GM12878 (cell line): ENCODE measurements at regions not wholly inside any gene's neighbourhood (a gene's known extent, or its start where the extent isn't known, plus 50 kb on each side); places are given as distances from the start of the nearest gene placed in this dataset.

Experiments used
- ATAC-seq: fragments of 200-7000 bp; cut with Tn5 transposase; 3 replicates; pipeline ENCODE4 v1.9.1; 2020; ENCODE audit warnings: mild to moderate bottlenecking, moderate library complexity
- BruUV-seq: library from RNA; stranded (reverse); fragments of 400-500 nt; replicated peaks from 2 replicates; lab custom pipeline; 2021; lab: Mats Ljungman, UMichigan
- CTCF ChIA-PET: fragments of 300-600 bp; sonication (Branson Sonifier 250); formaldehyde crosslinking; extraction: SDS; loops from one replicate; lab custom pipeline; 2021; ENCODE audit warnings: inconsistent platforms; lab: Yijun Ruan, JAX
- POLR2A ChIA-PET: fragments of 350-600 bp; formaldehyde crosslinking; extraction: SDS; loops from one replicate; lab custom pipeline; 2021; ENCODE audit warnings: inconsistent platforms; lab: Charles Lee
- RAD21 ChIA-PET: fragments of 300-600 bp; sonication (Branson Sonifier 250); formaldehyde crosslinking; loops from one replicate; lab custom pipeline; 2023; ENCODE audit warnings: antibody characterized with exemption; ENCODE audit not compliant: unreplicated experiment; lab: Charles Lee
- SMC1A ChIA-PET: fragments of 300-600 bp; sonication (Branson Sonifier 250); formaldehyde crosslinking; loops from one replicate; lab custom pipeline; 2023; ENCODE audit not compliant: unreplicated experiment, uncharacterized antibody; lab: Charles Lee
- DNase-seq: peaks from one replicate; pipeline ENCODE4 v3.0.0-alpha.2; 2011; ENCODE audit warnings: low read depth, low spot score
- FAIRE-seq: peaks from 3 replicates; lab custom pipeline; 2011; peaks lifted over from hg19 to GRCh38; lab: Jason Lieb, UNC
- H2AFZ ChIP-seq: 2 replicates; pipeline ENCODE4 v1.6.0; 2011; ENCODE audit warnings: low read depth, low read length, control low read depth; ENCODE audit not compliant: control insufficient read depth
- H3K27ac ChIP-seq: 2 replicates; pipeline ENCODE4 v1.5.1; 2011; ENCODE audit warnings: control low read depth; ENCODE audit not compliant: control insufficient read depth, insufficient read depth
- H3K27me3 ChIP-seq, 2 experiments: replicated peaks in 1 of 2; 2 replicates each; pipeline versions ENCODE4 v1.6.0 to v1.6.1; 2011; ENCODE audit warnings: low read length in 1 of 2; ENCODE audit not compliant: control insufficient read depth in 2 of 2, insufficient read depth in 2 of 2
- H3K36me3 ChIP-seq, 2 experiments: 2 replicates each; pipeline ENCODE4 v1.5.1; 2011; ENCODE audit warnings: low read length in 1 of 2; ENCODE audit not compliant: control insufficient read depth in 2 of 2, insufficient read depth in 2 of 2
- H3K4me1 ChIP-seq: 2 replicates; pipeline ENCODE4 v1.6.1; 2011; ENCODE audit warnings: mild to moderate bottlenecking, low read length, moderate library complexity, mixed read lengths; ENCODE audit not compliant: control insufficient read depth, insufficient read depth
- H3K4me2 ChIP-seq: 2 replicates; pipeline ENCODE4 v1.6.0; 2011; ENCODE audit warnings: control low read depth; ENCODE audit not compliant: control insufficient read depth, insufficient read depth
- H3K4me3 ChIP-seq: fragments of 200-600 bp; sonication (generic); 2 replicates; pipeline ENCODE4 v1.5.1; 2016
- H3K79me2 ChIP-seq: 2 replicates; pipeline ENCODE4 v1.6.0; 2011; ENCODE audit warnings: low read length; ENCODE audit not compliant: control insufficient read depth, insufficient read depth
- H3K9ac ChIP-seq: 2 replicates; pipeline ENCODE4 v1.8.0; 2011; ENCODE audit warnings: low read length, control low read depth, mixed read lengths; ENCODE audit not compliant: control insufficient read depth, insufficient read depth
- H3K9me3 ChIP-seq: replicated peaks from 3 replicates; pipeline ENCODE4 v1.5.1; 2011; ENCODE audit warnings: mild to moderate bottlenecking, low read length; ENCODE audit not compliant: control insufficient read depth, insufficient read depth
- H4K20me1 ChIP-seq: 2 replicates; pipeline ENCODE4 v1.6.0; 2011; ENCODE audit not compliant: control insufficient read depth, insufficient read depth
- ATF7 ChIP-seq: fragments of 450-650 bp; IDR thresholded peaks from 2 replicates; pipeline ENCODE4 v1.6.1; 2016; ENCODE audit warnings: low read depth, mild to moderate bottlenecking
- JUNB ChIP-seq: IDR thresholded peaks from 2 replicates; pipeline ENCODE4 v1.6.1; 2016; ENCODE audit warnings: antibody characterized with exemption, mild to moderate bottlenecking
- MXI1 ChIP-seq: fragments of 150-350 bp; IDR thresholded peaks from 2 replicates; pipeline ENCODE4 v1.6.1; 2011; ENCODE audit warnings: low read depth, mild to moderate bottlenecking, inconsistent platforms, low read length, improper control_type of control experiment
- SMC3 ChIP-seq: IDR thresholded peaks from 2 replicates; pipeline ENCODE4 v1.6.1; 2011; ENCODE audit warnings: low read length, improper control_type of control experiment, borderline replicate concordance
- ZNF207 ChIP-seq: fragments of 450-650 bp; IDR thresholded peaks from 2 replicates; pipeline ENCODE4 v1.6.1; 2014; ENCODE audit warnings: antibody characterized with exemption, mild to moderate bottlenecking, borderline replicate concordance
- ZNF24 ChIP-seq: fragments of 450-650 bp; IDR thresholded peaks from 2 replicates; pipeline ENCODE4 v1.6.1; 2017; ENCODE audit warnings: antibody characterized with exemption, mild to moderate bottlenecking
- WGBS: methylation state at CpG from one replicate; pipeline ENCODE4 v1.1.6; 2016; ENCODE audit warnings: low lambda C conversion rate; ENCODE audit not compliant: insufficient replicate concordance, insufficient coverage; ENCODE audit errors: missing lambda C conversion rate; 5-methylcytosine and 5-hydroxymethylcytosine counted together
- in situ Hi-C: fragments of 300-500 bp; cut with MboI; formaldehyde crosslinking; loops from 9 replicates; pipeline ENCODE4 v1.14.3; 2018; ENCODE audit warnings: mixed read lengths
- intact Hi-C: fragments of 100-400 bp; cut with micrococcal nuclease; formaldehyde crosslinking; loops from one replicate; pipeline ENCODE4 v1.14.2; 2022; ENCODE audit not compliant: unreplicated experiment
- TF ChIP-seq, protein P1 (sequence below): fragments of 450-650 bp; IDR thresholded peaks from 2 replicates; pipeline ENCODE4 v1.6.1; 2018; ENCODE audit warnings: borderline replicate concordance, mild to moderate bottlenecking; ENCODE audit not compliant: partially characterized antibody

DNA sequence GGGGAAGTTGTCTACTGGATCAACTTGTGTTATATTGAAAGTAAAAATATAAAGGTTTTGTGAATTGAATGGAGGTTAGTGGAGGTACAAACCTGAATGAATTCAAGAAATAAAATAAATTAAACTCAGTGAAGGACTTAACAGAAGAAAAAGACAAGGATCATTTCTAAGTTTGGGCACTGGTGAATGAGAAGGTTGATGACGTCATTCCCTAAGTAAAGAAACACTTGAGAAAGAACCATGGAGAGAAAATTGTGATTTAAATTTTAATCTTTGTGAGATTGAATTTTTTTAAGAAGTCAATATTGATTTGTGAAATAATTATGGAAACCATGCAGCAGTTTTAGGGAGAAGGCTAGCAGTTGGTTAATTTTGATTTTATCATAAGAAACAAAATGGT is 900.3 kb upstream of the TYRP1 start:
- DNase-seq: no peak
- ChIA-PET CTCF (no interaction called here), POLR2A (no interaction called here), RAD21 (no interaction called here), SMC1A (no interaction called here)
- 31% methylated on average over 1 of the region's 1 CpG for WGBS
- no peaks in the 10 kb centered on the region for H3K79me2 ChIP-seq
- no TSS peak for BruUV-seq
- H3K9ac ChIP-seq: no peak overlapping the region
- no peak for FAIRE-seq
- H3K4me1 ChIP-seq: no peaks in the 10 kb centered on the region
- H3K9me3 ChIP-seq: no peaks in the 10 kb centered on the region
- no peak for TF ChIP-seq JUNB
- TF ChIP-seq ATF7: peak; percentile 50; the same call in 1 of the 2 replicates
- intact Hi-C loops (no loop called here), in situ Hi-C loops (no loop called here)
- no peaks in the 10 kb centered on the region for H3K27me3 ChIP-seq
- H3K4me2 ChIP-seq: no peak overlapping the region
- H2AFZ ChIP-seq: no peak overlapping the region
- H3K36me3 ChIP-seq: no peaks in the 10 kb centered on the region
- ATAC-seq: no peak
- no peak overlapping the region for H3K4me3 ChIP-seq
- H4K20me1 ChIP-seq: no peaks in the 10 kb centered on the region
- no peak overlapping the region for H3K27ac ChIP-seq

DNA sequence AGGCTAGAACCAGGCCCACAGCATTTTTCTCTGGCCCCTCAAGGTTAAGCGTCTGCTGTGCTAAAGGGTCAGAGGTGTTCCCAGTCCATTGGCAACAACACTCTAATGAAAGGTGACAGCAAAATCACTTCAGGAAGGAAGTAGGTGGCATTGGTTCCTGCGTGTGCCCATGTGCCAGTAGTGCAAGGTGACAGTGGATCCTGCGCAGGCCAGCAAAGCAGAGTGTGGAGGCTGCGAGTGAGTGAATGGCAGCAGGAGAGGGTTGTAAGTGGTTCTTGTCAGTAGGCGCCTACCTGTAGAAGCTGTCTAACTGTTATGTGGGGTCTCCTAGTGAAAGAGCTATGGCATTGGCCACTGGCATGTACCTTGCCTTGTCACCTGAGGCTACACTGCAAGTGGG is 898.2 kb upstream of the TYRP1 start:
- no peaks in the 10 kb centered on the region for H3K4me1 ChIP-seq
- no TSS peak for BruUV-seq
- H3K9ac ChIP-seq: no peak overlapping the region
- RAD21 ChIA-PET: no interaction called here
- no peaks in the 10 kb centered on the region for H4K20me1 ChIP-seq
- no peaks in the 10 kb centered on the region for H3K36me3 ChIP-seq
- in situ Hi-C loops: no loop called here
- H3K27me3 ChIP-seq: no peaks in the 10 kb centered on the region
- no peaks in the 10 kb centered on the region for H3K79me2 ChIP-seq
- POLR2A ChIA-PET: no interaction called here
- H3K4me3 ChIP-seq: no peak overlapping the region
- ATAC-seq (no peak), FAIRE-seq (no peak), DNase-seq (no peak)
- SMC1A ChIA-PET: no interaction called here
- intact Hi-C loops: no loop called here
- CTCF ChIA-PET: no interaction called here
- no peak overlapping the region for H2AFZ ChIP-seq
- no peak overlapping the region for H3K4me2 ChIP-seq
- no peak for TF ChIP-seq MXI1
- no peak for TF ChIP-seq ZNF207
- TF ChIP-seq, protein P1, sequence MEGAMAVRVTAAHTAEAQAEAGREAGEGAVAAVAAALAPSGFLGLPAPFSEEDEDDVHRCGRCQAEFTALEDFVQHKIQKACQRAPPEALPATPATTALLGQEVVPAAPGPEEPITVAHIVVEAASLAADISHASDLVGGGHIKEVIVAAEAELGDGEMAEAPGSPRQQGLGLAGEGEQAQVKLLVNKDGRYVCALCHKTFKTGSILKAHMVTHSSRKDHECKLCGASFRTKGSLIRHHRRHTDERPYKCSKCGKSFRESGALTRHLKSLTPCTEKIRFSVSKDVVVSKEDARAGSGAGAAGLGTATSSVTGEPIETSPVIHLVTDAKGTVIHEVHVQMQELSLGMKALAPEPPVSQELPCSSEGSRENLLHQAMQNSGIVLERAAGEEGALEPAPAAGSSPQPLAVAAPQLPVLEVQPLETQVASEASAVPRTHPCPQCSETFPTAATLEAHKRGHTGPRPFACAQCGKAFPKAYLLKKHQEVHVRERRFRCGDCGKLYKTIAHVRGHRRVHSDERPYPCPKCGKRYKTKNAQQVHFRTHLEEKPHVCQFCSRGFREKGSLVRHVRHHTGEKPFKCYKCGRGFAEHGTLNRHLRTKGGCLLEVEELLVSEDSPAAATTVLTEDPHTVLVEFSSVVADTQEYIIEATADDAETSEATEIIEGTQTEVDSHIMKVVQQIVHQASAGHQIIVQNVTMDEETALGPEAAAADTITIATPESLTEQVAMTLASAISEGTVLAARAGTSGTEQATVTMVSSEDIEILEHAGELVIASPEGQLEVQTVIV: no peak
- no peak for TF ChIP-seq SMC3
- no peak for TF ChIP-seq ZNF24
- WGBS: 42% methylated on average over 5 of the region's 5 CpGs
- H3K27ac ChIP-seq: no peak overlapping the region
- H3K9me3 ChIP-seq: no peaks in the 10 kb centered on the region
